Retina (tissue), 1 donor: ENCODE measurements at regions not wholly inside any gene's neighbourhood (a gene's known extent, or its start where the extent isn't known, plus 50 kb on each side); places are given as distances from the start of the nearest gene placed in this dataset.

ENCODE experiments used
- DNase-seq: peaks from one replicate; pipeline ENCODE4 v3.0.0-alpha.2; 2016

DNA sequence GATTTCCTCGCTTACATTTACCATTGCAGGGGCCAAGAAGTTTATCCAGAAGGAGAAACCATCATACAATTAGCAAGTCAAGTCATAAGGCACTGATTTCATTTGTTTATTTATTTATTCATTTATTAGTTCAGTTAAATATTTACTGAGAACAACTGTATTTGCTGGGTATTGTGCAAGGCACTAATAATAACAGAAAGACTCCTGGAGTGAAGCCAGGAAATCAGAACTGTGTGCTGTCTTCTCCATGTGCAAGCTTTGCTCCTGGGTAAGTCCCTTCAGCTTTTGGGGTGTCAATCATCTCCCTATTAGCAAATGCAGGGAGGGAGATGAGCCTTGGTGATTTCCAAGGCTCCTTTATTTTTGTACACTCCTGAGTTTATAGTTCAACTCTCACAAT, 341.6 kb upstream of the MEIS1 start:
- no peak for DNase-seq

DNA sequence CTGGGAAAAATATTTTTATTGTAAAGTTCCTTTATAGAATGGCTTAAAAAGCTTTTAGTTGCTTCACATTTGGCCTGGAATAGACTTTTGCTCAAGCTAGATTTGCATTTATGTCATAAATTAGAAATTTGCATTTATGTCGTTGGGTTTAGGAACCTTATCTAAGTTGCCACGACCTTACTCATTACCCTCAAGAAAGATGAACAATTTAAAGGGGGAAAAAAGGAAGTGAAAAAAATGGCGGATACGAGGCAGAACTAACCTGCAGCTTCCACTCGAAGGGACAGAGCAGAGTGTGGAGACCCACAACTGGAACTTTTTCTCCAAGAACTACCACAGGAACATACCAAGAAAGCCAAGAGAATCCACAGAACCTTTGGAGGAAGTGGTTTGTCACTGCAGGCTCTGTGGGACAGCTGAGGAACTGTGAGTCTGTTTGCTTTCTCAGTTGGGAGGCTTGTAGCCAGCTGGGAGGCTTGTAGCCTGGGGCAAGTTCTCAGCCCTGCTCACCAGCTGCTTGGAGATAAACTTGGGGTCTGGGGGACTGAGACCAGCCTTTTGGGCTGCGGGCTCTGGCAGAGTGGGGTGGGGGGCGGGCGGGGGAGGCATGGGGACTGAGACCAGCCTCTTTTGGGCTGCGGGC, 349.9 kb upstream of the MEIS1 start:
- DNase-seq, result no peak

DNA sequence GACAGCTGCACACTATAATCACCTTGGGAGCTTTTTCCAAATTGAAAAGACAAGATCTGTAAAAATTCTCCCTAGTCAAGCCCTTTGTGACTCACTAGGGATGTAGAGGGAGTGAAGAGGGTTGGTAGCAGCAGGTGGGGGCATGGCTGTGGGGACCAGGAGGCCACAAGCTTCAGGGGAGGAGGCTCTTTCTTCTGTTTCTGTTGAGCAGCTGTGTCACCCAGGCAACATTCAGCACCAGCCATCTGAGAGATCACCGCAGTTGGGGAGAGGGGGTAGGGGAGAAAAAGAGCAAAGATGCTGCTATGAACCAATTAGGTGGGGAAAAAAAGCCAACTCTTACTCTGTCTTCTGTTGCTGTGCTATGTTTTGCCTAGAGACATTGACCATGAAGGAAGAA, 352.3 kb upstream of the MEIS1 start:
- DNase-seq, result no peak

DNA sequence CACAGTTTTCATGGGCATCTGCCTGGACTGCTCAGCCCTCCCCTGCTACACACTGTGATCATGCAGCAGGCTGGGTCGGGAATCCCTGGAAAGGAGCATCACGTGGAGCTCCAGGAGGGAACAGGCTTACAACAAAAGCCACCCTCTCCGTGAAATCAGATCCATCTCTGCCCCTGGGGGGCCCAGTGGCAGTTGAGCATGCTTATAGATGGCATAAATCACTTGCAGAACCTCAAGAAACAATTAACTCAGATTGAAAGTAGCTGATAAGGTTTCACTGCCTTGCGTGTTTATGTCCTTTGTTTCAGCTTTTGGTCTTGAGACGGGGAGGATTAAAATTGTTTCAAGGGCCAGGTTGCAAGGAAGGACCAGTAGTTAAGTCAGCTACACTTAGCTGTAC, 354.8 kb upstream of the MEIS1 start:
- no peak for DNase-seq

DNA sequence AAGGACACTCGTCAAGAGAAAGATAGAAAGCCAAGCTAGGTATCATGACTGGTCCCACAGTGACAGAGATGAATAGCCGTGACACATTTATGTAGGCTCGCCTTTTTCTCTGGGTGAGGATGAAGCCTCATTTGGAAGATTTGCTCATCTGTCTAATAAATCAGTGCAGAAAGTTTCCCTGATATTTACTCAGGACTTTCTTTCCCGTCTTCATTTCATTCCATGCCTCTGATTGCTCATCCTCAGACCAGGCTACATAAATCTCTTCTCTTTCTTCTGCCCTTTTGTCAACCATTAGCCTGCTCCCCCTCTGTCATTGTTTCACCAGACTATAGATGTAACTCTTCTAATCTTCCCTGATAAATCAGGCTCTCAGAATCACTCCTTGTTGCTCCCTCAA, 361.8 kb upstream of the MEIS1 start:
- no peak for DNase-seq

DNA sequence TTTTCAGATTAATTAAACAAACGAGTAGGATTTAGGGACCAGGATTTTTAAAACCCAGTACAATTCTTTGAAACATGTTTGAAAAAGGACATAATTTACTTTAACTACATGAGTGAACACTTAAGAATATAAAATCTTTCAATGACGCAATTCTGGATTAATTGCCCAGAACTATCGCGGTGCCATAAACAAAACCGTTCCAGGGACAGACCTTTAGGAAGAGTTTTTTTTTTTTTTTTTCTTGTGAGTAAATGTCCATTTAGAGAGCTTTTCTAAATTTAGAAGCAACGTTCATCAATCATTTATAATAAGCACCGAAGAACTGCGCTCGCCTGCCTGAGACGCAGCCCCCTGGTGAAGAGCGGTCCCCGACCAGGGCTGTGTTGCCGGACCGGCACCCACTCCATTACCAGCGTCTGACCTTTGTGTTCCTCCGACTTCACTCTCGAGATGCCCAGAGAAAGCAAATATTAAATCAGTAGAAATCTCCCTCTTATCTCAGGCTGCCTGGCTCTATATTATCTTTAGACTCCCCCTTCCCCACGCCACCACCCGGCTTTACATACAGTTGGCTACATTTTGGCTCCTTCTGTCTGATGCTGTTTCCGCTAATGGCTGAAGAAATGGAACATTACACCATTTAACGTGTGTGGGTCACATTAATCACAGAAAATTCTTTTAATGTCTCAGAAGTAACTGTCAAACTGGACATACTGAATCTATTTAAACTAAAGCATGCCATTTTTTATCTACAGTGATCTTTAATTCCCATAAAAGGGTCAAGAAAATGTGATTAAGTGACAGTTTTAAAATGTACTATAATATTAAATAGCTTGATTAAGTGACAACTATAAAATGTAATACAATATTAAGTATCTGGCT, 364.0 kb upstream of the MEIS1 start:
- DNase-seq, result peak; percentile 62

DNA sequence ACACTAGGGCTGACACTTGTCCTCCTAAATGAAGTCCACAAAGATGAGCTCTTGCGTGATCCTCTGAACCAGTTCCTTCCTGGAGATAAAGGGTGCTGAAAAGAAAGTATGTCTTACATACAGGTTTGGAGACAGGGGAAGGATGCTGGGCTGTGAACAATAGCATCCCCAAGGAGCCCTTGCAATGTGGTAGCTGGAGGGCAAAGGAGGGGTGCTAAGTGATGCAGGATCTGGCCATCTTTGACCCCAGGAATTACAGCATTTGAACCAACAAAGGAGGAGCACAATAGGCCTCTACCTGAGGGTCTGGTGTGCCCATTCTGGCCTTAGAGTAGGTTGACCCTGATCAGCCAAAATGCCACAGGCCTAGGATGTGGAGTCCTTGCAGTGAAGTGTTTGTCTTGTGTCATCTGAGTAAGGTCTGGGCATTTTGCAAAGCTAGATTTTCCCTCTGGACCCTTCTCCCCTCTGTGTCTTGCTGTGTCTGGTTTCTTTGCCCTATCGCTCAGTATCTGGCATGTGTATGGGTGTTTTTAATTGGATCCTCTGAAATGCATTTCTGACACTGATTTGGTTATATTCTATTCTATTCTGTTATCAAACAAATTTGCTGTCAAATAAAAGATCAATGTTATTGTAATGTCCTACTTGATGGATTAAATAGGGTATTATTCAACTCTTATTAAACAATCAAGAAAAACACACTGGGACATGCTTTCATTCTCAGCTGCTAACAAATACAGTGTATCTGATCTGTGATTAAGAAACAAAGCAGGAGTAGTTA, 364.8 kb upstream of the MEIS1 start:
- no peak for DNase-seq

DNA sequence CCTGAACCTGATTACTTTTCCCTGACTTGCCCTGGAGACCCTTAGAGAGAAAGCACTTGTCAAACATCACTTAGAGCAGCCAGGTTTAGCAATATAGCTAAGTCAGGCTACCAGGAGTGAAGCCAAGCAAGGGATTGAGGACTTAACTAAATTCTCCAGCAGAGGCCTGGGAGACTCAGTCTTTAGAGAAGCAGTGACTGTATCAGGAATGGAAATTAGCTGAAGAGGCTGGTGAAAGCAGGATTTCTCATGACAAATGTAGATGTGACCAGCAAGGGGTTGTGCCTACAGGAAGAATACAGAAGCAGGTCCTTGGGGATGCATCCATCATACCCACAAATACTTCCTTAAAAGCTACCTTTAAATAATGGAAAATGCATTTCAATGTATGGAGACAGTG, 368.9 kb upstream of the MEIS1 start:
- DNase-seq, result no peak

DNA sequence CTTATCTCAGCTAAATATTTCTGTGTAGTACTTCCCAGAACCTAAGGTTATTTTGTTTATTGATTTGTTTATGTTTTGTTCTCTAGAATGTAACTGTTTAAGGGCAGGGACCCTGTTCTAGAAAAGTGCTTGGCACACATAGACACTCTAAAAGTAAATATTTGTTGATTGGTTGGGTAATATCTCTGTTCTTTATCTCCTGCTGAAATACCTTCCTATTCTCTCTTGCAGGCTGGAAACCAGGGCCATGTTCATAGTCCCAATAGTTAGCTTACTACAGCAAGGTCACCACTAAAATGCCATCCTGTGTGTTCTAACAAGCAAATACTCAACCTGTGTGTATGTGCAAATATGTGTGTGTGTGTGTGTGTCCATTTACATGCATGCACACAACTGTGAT, 375.6 kb upstream of the MEIS1 start:
- no peak for DNase-seq

DNA sequence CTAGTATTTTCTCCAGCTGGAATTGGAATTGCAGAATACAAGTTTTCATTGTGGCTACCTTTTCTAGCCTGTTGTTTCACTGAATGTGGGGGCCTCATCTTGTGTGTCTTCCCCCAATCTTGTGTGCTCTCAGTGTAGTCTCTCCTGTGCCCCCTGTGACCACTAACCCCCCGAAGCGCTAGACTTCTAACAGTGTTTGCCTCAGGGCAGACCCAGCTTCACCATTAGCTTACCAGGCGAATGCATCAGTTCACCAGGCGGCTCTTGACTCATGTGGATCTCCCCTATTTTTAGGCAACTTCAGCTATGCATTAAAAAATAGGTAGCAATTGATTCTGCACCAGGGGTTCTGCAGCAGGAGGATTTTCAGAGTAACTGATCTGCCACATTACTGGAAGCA, 376.2 kb upstream of the MEIS1 start:
- no peak for DNase-seq

DNA sequence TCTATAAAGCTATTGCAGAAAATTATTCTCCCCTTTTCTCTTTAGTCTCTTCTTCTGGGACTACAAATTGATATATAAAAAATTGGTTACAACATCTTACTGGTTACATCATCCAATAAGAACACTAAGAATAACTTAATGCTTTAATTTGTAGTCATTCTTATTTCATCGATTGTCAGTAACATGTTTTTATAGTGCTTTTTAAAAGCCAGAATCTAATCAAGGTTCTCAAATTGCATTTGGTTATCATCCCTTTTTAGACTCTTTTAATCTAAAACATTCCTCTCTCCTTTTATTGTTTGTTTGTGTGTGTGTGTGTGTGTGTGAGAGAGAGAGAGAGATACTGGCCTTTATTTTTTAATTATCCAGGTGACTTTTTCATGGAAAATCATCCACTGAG, 377.1 kb upstream of the MEIS1 start:
- DNase-seq, result no peak

DNA sequence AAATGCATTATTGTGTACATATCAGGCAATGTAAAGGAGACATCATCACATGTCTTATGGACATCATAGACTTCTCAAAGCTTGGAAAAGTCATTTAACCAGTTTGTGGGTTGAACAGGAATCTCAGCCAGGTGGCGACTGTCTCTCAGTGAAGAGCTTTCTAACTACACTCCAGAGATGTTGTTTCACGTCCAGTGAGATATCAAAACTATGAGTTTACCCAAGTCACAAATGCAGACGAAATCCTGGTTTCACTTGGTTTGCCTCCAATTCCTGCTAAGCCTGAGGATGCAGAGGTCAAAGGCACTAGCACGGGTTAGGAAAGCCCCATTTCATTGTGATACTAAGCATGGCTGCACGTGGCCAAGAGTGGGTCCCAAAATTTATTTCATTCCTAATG, 384.5 kb upstream of the MEIS1 start:
- no peak for DNase-seq

DNA sequence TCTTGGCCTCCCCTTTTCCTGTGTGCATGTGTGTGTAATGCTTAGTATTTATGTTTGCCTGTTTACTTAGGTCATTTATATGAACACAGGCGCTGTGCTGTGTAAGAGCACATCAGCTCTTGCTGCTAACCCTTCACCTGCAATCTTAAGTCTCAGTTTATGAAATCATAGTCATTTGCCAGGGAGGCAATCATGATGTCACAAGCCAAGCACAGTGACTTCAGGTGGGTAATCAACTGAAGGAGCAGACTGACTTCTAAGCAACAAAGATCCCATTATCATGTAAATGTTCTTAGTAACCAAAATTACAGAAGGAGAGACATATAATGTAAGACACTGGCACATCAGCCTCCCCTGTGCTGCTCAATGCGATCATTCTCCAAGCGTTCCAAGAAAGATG, 386.3 kb upstream of the MEIS1 start:
- DNase-seq, result no peak

DNA sequence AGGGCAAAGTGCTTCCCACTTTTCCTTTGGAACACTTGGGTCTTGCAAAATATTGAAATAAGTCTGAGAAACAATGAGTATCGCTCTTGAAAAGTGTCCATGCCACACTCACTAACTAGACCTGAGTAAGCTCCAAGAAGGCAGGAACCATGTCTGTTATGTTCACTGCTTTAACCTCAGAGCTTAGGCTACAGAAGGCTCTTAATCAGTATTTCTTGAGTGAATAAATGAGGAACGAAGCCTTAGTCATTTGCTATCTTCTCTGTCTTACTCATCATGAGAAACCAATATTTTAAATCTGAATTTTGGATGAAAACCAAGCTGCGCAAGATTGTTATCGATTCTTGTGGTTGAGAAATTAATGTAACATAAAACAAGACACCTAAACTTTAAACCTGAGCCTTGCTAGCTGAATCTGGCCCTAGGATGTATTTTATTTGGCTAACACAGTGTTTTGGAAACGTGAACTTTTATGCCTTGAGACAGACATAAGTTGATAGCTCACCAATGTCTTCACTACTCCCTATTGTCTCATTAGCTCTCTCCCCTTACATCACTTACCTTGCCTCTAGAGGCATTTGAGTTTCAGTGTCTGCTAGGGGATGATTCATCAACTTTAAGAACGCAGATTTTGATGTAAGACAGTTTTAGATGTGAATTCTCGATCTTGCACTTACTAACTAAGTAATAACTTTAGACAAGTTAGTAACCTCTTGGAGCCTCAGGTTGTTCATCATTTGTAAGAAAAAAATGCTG, 392.8 kb upstream of the MEIS1 start:
- no peak for DNase-seq

DNA sequence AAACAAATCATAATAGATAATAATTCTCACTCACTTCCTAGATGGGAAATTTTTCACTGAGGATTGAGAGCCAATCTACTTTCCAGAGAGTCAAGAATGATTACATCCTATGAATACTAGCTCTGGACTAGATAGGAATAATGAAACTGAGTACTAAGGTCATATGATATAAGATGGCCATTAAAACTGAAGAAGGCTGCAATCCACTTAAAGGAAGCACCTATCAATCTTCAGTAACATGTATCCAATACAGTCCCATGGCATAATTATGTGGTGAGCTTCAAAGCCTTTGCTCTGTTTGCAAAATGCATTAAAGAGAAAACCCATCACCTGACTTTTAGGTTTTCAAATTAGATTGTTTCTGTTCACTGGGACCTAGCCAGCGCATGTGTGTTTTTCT, 398.0 kb upstream of the MEIS1 start:
- DNase-seq, result no peak

DNA sequence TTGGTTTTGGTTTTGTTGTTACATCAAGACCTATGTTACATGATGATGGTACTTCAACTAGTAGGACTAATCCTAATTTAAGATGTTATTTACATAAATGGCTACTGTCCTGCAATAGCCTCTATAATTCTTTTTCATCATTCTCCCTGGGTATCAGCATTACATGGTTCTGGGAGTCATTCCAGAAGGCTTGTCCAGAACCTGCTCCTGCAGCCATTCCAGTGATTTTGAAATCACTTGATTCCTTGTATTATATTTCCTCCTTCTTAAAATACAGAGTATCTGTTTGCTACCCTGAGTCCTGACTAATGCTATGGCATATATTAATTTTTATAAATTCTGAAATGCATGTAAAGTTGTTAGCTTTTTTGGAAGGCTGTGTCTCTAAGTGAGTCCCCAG, 400.5 kb upstream of the MEIS1 start:
- DNase-seq, result no peak

DNA sequence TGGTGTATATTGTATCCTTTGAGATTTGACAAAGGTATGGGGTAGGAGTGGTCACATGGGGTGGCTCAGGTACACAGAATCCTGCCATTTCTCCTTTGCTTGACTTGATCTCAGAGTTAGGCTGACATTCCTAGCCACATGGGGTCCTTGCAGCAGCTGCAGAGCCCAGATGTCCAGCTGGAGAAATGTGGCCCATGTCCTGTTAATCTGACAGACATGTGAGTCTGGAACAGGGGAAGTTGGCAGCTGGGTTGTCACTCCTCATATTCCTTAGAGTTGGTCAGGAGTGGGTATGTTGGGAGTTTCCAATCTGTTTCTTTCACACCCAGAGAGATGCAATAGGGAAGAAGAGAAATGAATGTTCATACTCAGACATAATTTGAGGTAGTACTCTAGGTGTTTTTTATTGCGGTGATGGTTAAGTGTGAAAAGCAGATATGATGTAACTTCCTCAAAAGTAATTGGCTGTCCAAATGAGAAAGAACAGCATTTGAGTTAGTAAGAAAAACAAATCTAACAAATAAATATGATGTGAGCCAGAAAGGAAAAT, 402.6 kb upstream of the MEIS1 start:
- DNase-seq, result peak; percentile 20

DNA sequence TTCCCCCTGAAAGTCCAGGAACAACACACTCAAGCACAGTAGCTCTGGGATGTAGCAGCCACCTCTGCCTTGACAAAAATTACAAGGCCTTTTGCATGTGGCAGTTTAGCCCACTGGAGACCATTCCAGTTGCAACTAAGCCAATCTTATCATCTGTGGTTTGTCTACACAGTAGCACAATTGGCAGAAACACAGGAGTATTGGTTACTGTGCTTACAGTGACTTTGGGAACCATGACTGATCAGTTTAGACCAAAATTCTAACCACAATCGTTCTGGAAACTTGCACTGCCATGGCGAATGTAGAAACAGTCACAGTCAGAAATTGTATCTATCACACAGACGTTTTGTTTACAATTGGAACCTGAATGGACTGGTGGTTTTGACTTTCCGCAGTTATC, 403.7 kb upstream of the MEIS1 start:
- no peak for DNase-seq

DNA sequence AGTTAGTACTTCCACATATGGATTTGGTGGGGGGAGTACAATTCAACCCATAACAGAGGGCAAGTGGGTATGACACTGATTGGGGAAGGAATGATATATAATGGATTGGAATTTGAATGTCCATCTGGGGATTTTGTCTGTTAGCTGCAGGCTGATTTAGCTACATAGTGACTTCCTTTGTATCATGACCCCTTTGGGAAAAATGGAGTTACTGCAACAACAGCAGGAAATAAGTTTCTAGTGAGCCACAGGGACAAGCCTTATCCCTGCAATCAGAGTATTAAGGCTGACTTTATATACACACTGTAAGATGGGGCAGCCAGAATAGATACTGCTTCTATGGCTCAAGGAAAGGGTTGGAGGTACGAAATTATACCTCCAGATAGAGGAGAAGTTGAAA, 404.4 kb upstream of the MEIS1 start:
- DNase-seq, result no peak

DNA sequence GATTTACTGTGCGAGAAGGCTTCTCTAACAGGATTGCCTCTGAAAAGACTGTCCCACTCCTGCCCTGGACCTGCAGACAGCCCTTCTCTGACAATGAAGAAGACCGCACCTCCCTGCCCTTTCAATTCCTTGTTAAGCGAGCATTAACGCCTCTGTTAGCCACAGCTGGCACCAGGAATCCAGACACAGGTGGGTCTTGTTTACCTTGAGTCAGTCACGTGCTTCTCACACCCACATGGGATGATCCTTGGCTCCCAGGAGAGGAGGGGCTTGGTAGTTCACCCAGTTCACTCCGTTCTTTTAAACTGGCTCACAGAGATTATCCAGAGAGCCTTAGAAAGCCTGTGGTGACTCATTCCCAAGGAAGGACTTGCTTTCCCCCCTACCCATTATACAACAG, 410.5 kb upstream of the MEIS1 start:
- DNase-seq, result no peak

DNA sequence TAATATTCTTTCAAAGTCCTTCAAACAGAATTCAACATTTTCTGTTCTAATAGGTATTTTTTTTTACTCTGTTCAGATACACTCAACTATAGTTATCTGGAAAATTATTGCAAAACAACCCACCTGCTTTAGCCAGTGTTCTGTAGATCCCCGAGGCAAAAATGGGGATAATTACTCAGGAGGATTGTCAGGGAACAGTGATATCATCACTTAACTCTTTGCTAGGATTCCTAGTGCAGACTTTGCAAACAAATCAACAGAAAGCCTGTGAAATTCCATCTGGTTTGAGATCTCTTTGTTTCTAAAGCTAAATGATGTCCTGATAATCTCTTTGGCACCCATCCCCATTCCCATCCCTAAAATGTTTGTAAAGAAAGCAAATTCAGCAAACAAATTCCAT, 413.6 kb upstream of the MEIS1 start:
- DNase-seq, result no peak

DNA sequence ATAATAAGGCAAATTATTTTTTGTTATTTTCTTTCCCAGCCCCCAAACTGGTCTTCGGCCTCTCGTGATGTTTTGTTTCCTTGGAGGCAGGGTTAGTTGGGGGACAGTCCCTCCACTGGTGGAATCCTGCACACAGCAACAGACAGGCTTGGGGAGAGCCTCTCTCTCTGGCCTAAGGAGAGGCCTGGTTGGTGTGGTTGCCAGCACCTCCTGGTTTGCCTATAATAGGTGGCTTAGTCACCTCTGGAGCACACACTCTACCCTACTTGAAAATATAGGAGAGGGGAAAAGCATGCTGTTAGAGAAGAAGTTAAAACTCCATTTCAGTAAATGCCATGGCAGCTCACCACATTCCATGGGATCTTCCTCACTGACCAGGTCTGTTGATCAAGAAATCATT, 417.2 kb upstream of the MEIS1 start:
- no peak for DNase-seq

DNA sequence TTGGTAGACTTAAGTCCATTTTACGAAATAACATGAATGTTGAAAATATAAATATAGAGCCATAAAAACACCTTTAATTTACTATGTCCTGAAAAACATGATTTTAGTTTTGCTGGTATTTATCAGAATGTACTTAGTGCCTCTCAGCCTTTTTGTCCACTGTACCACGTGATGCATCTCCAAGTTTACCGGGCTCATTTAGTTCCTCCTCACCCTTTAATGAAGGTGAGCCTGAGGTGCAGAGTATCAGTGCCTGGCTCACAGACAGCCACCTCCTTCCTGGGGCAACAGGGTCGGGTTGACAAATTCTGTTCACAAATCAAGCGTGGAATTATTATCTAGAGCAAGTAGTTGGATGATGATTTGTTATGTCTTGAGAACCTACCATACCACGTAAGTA, 420.5 kb upstream of the MEIS1 start:
- no peak for DNase-seq
